H4 (cell line): ENCODE measurements at regions not wholly inside any gene's neighbourhood (a gene's known extent, or its start where the extent isn't known, plus 50 kb on each side); places are given as distances from the start of the nearest gene placed in this dataset.
A peak's percentile ranks its signal among the peaks of the same experiment; 100 is the strongest.
"Not testable (repeated sequence)": the region's sequence is repeated elsewhere in the genome, so short reads cannot be mapped to it uniquely, and the experiment has no call there.

Source experiments
- DNase-seq: peaks from one replicate; pipeline ENCODE4 v3.0.0-alpha.2; 2015; ENCODE audit warnings: low spot score

GRCh38 chr4:66606215-66606614, 935.9 kb upstream of the EPHA5 start:
- no peak for DNase-seq

DNA sequence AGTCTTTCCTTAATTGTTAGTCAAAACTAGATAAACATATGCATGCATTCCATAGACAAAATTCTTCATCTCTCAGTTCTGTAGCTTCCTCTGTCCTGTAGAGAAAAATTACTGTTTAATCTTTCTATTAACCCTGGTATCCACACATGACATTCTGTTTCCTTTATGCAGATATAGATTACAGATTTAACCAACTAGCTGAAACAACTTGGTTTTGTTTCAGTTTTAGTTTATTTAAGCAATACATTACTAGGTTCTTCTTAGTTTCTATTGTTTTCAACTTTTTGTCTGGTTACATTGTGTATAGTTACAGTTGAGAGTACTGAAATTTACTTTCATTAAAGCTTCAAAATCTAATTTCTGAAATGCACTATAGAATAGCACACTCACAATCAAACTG, 933.9 kb upstream of the EPHA5 start:
- no peak for DNase-seq

- DNase-seq: no peak
These were observed 932.3 kb upstream of the EPHA5 start for GRCh38 chr4:66602622-66603021.

GRCh38 chr4:66591968-66592367, 921.7 kb upstream of the EPHA5 start:
- no peak for DNase-seq

GRCh38 chr4:66590488-66591215, 920.4 kb upstream of the EPHA5 start:
- DNase-seq: no peak

DNA sequence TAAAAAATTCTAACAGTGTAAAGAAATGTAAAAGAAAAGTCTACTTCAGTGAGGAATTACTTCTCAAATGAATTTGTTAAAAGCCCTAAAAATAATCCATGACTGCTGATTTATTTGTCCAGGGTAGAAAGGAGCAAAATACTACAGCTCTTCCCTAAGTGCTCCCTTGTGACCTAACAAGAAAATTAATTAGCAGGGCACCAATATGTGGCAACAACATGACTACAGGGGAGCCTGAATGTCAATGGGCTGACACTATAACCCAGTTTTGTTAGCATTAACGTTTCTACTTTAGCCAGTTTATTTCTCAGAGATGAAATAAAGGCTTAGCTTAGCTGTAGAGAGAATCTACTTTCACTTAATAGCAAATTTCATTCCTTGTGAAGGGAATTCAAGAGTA, 918.9 kb upstream of the EPHA5 start:
- DNase-seq: no peak

DNA sequence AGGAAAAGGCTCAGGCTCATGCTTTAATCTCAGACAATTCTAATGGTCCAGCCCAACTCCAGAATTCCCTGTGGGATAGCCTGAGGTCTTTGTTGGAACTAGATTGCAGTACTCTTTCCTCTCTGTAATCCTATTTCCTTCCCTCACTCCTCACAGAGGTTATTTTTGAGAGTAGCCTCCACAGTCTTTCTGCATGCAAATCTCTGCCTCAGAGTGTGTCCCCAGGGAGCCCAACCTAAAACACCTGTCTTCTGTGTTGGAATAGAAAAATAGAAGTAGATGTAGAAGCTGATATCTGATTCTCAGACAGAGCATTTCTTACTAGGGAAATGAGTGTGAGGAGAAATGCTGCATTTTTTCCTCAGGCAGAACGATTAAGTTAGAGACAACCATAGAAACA, 915.5 kb upstream of the EPHA5 start:
- DNase-seq: no peak

GRCh38 chr4:66577922-66578321, 907.6 kb upstream of the EPHA5 start:
- no peak for DNase-seq

GRCh38 chr4:66575008-66575696, 904.9 kb upstream of the EPHA5 start:
- peak; percentile 95 for DNase-seq

DNA sequence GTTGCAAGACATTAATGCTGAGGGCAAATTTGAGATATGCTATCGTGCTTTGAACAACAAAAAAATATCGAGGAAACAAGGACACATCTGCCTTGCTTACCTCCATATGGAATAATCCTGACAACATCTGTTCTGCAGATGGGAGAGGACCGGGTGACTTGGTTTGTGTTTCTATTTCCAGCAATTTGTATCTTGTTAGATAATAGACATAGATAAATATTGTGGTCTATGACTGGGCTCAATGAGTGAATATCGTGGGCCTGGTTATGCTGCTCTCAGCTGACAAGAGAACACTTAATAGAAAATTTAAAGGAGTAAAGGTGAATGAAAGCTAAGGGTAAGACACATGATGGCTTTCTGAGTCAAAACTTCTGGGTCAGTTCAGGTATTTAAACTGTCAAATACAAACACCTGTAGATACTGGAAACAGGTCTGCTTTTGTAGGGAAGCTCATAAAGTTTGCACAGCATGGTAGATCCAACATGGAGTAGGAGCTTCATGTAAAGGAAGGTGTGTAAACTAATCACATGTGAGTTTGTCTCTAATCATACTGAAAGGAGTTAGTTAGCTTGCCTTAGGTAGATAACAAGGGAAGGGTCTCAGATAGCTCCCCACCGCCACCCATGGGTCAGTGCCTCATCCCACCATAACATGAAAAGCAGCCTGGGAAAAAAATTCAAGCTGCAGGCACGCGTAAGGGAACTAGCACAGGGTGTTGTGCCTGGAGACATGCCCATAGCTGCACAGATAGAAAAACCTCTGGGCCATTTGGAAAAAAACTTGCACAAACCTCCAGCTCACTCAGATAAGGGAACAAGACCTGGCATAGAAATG, 904.1 kb upstream of the EPHA5 start:
- peak; percentile 44 for DNase-seq

- no peak for DNase-seq
These were observed 902.7 kb upstream of the EPHA5 start for GRCh38 chr4:66572949-66573348.

DNA sequence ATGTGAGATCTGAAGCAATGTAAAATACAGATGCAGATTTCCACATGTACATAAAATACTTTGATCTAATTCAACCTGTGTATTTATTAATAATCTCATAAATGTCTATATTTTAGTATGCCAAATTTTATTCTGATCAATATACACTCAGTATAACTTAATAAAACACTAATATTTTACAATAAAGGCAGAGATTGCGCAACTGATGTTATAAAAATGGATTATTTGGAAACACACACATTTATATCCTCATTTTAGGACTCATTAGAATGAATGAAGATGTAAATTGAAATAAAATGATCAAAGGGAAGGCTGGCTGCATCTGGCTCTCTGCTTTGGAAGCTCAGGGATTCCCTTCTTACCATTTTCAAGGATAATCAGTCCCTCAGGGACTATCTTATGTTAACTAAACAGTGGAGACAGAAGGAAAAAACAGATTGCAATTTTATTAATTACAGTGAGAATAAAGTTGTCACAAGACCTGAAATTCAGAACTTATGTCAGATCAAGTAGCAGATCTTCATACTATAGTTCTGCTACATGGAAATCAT, 900.9 kb upstream of the EPHA5 start:
- no peak for DNase-seq

- DNase-seq: no peak
These were observed 898.9 kb upstream of the EPHA5 start for GRCh38 chr4:66569228-66569627.

DNA sequence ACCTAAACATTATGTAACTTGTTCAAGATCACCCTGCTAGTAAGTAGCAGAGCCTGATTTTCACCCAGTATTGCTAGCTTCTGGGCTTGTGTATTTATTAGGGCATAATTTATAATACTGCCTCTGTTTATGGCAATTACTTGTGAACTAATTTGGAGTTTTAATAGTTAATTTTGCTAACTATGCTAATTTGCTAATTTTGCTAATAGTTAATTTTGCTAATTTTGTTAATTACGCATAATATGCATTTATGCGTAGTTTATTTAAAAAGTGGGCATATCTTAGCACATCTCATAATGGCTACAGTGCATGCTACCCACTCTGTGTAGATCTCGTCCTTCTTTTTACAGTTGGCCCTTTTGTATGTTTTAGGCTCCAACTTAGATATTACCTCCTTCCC, 898.1 kb upstream of the EPHA5 start:
- no peak for DNase-seq

GRCh38 chr4:66568001-66568400, 897.7 kb upstream of the EPHA5 start:
- DNase-seq: no peak

- no peak for DNase-seq
These were observed 897.3 kb upstream of the EPHA5 start for GRCh38 chr4:66567551-66567950.

DNA sequence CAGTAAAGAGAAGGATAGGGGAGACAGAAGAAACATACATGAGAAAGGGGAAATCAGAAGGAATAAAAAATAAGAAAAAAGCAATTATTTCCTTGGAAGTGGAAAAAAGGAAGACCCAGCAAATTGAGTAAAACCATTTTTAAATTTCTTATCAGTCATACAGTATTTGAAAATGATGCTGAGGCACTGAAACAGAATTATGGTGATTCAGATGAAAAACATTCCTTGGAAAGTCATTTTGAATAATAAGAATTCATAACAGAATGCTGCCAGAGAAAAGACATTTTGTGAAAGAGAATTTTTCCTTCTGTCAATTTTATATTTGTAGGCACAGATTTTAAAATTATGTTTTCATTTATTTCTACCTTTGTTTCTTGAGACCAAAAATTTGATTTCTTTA, 895.5 kb upstream of the EPHA5 start:
- DNase-seq: no peak

- DNase-seq: peak; percentile 99
These were observed 894.8 kb upstream of the EPHA5 start for GRCh38 chr4:66564901-66565651.

DNA sequence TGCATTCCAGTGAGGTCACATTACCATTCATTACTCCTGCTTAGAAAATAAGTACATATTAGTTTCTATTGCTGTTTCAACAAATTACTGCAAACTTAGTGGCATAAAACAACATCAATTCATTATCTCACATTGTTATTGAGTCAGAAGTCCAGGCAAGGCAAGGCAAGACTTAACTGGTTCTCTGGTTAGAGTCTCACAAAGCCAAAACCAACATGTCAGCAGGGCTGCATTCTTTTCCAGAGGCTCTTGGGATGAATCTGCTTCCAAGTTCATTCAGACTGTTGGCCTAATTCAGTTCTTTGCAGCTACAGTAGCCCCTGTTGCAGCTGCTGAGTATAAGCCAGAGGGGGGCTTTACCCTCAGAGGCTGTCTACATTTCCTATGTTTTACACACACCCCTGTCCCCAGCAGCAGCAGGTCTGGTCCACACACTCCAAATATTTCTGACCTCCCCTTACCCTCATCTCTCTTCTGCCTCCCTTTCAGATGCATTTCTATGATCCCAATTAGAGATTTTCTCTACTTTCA, 892.1 kb upstream of the EPHA5 start:
- DNase-seq: no peak

GRCh38 chr4:66561465-66562053, 891.3 kb upstream of the EPHA5 start:
- DNase-seq: not testable (repeated sequence)

GRCh38 chr4:66558651-66559050, 888.4 kb upstream of the EPHA5 start:
- no peak for DNase-seq
